K562 (cell line): ENCODE measurements at regions not wholly inside any gene's neighbourhood (a gene's known extent, or its start where the extent isn't known, plus 50 kb on each side); places are given as distances from the start of the nearest gene placed in this dataset.

Source experiments
- ATAC-seq: fragments of 200-7000 bp; cut with Tn5 transposase; 3 replicates; pipeline ENCODE4 v1.9.1; 2020; ENCODE audit warnings: moderate library complexity
- BruUV-seq: library from RNA; stranded (reverse); fragments of 400-500 nt; replicated peaks from 2 replicates; lab custom pipeline; 2021; lab: Mats Ljungman, UMichigan
- CTCF ChIA-PET: fragments of 300-600 bp; formaldehyde crosslinking; extraction: SDS; loops from one replicate; lab custom pipeline; 2021; ENCODE audit warnings: low intra/inter-chr PET ratio; lab: Yijun Ruan, JAX
- POLR2A ChIA-PET: fragments of 300-600, 350-650 bp; sonication (Branson Sonifier 250); formaldehyde crosslinking; extraction: SDS; loops from one replicate; lab custom pipeline; 2021; ENCODE audit warnings: antibody characterized with exemption, inconsistent platforms; lab: Yijun Ruan, JAX
- DNase-seq, 4 experiments: peaks; one replicate each; pipeline versions ENCODE4 v3.0.0 to v3.0.0-alpha.2; 2011 to 2018; ENCODE audit warnings: low spot score in 3 of 4, mixed read lengths in 3 of 4; ENCODE audit errors: extremely low read depth in 1 of 4
- FAIRE-seq: peaks from 2 replicates; lab custom pipeline; 2011; peaks lifted over from hg19 to GRCh38; lab: Jason Lieb, UNC
- H2AFZ ChIP-seq: 2 replicates; pipeline ENCODE4 v1.6.0; 2011; ENCODE audit warnings: low read depth, low read length, control low read depth, inconsistent platforms
- H3K27ac ChIP-seq: fragments of 200-600 bp; 3 replicates; pipeline ENCODE4 v1.8.0; 2011; ENCODE audit warnings: low read depth, mild to moderate bottlenecking, control low read depth, inconsistent platforms, low read length, moderate library complexity, mixed read lengths; ENCODE audit errors: extremely low read depth
- H3K27me3 ChIP-seq, 2 experiments: fragments of 300-600 bp in 1 of 2; 2 replicates in 1 of 2; 3 replicates in 1 of 2; pipeline versions ENCODE4 v1.6.0 to v1.8.0; 2011; ENCODE audit warnings: inconsistent platforms in 2 of 2, low read length in 2 of 2, mild to moderate bottlenecking in 1 of 2, mixed read lengths in 1 of 2, moderate library complexity in 1 of 2; ENCODE audit not compliant: control insufficient read depth in 2 of 2, insufficient read depth in 2 of 2
- H3K36me3 ChIP-seq: fragments of 300-600 bp; 3 replicates; pipeline ENCODE4 v1.8.0; 2011; ENCODE audit warnings: mild to moderate bottlenecking, low read length, inconsistent platforms; ENCODE audit not compliant: control insufficient read depth, insufficient read depth
- H3K4me1 ChIP-seq, 2 experiments: fragments of 200-600 bp in 1 of 2; replicated peaks in 1 of 2; 2 replicates in 1 of 2; 3 replicates in 1 of 2; pipeline versions ENCODE4 v1.5.1 to v1.8.0; 2011; ENCODE audit warnings: inconsistent platforms in 2 of 2, low read length in 2 of 2, mild to moderate bottlenecking in 1 of 2, mixed read lengths in 1 of 2, moderate library complexity in 1 of 2; ENCODE audit not compliant: control insufficient read depth in 2 of 2, insufficient read depth in 2 of 2
- H3K4me2 ChIP-seq: 2 replicates; pipeline ENCODE4 v1.6.1; 2011; ENCODE audit warnings: low read length, control low read depth, inconsistent platforms, mixed read lengths; ENCODE audit not compliant: insufficient read depth
- H3K4me3 ChIP-seq: fragments of 200-600 bp; sonication (generic), shearing (Covaris generic); 2 replicates; pipeline ENCODE4 v1.5.1; 2016; ENCODE audit warnings: control low read depth, inconsistent platforms
- H3K79me2 ChIP-seq: fragments of 200-600 bp; 3 replicates; pipeline ENCODE4 v1.8.0; 2011; ENCODE audit warnings: low read length, inconsistent platforms; ENCODE audit not compliant: control insufficient read depth, insufficient read depth
- H3K9ac ChIP-seq, 2 experiments: 2 replicates each; pipeline versions ENCODE4 v1.6.0 to v1.6.1; 2011; ENCODE audit warnings: low read depth in 2 of 2, low read length in 2 of 2, control low read depth in 1 of 2, inconsistent platforms in 1 of 2, mild to moderate bottlenecking in 1 of 2, mixed read lengths in 1 of 2; ENCODE audit not compliant: insufficient read depth in 1 of 2
- H3K9me1 ChIP-seq: one replicate; pipeline ENCODE4 v1.6.0; 2011; ENCODE audit warnings: inconsistent platforms, mild to moderate bottlenecking, low read length, moderate library complexity; ENCODE audit not compliant: control insufficient read depth, insufficient read depth
- H3K9me3 ChIP-seq: replicated peaks from 2 replicates; pipeline ENCODE4 v1.5.1; 2011; ENCODE audit warnings: low read depth, low read length, inconsistent platforms; ENCODE audit not compliant: control insufficient read depth, insufficient read depth
- H4K20me1 ChIP-seq: replicated peaks from 2 replicates; pipeline ENCODE4 v1.6.1; 2011; ENCODE audit warnings: low read length, inconsistent platforms, mixed read lengths; ENCODE audit not compliant: control insufficient read depth, insufficient read depth
- BCL6 ChIP-seq: fragments of 250-450 bp; sonication (Bioruptor Pico); IDR thresholded peaks from 2 replicates; pipeline ENCODE4 v1.4.0; 2020
- CBX2 ChIP-seq: fragments of 200-600 bp; sonication (generic); IDR thresholded peaks from one replicate; pipeline ENCODE4 v1.6.1; 2012; ENCODE audit warnings: mild to moderate bottlenecking, low read length, inconsistent platforms; ENCODE audit not compliant: insufficient read depth, poor library complexity, severe bottlenecking
- GMEB1 ChIP-seq: fragments of 250-450 bp; sonication (Bioruptor Pico); IDR thresholded peaks from 2 replicates; pipeline ENCODE4 v1.4.0; 2020; ENCODE audit warnings: mild to moderate bottlenecking
- MXD1 ChIP-seq: fragments of 250-450 bp; sonication (Bioruptor Pico); IDR thresholded peaks from 2 replicates; pipeline ENCODE4 v1.8.0; 2021; ENCODE audit warnings: borderline replicate concordance, mild to moderate bottlenecking, moderate library complexity; ENCODE audit not compliant: poor library complexity, severe bottlenecking
- NRF1 ChIP-seq, 2 experiments: fragments of 450-650 bp; IDR thresholded peaks in 1 of 2; conservative IDR thresholded peaks in 1 of 2; 2 replicates each; pipeline ENCODE4 v1.6.1; 2014; ENCODE audit warnings: mild to moderate bottlenecking in 2 of 2
- PML ChIP-seq: IDR thresholded peaks from 2 replicates; pipeline ENCODE4 v1.6.1; 2012; ENCODE audit warnings: low read length, inconsistent platforms
- SIN3B ChIP-seq: fragments of 450-650 bp; IDR thresholded peaks from 2 replicates; pipeline ENCODE4 v1.6.1; 2017; ENCODE audit warnings: low read depth, mild to moderate bottlenecking, moderate library complexity
- ZKSCAN3 ChIP-seq: fragments of 250-450 bp; sonication (Bioruptor Pico); IDR thresholded peaks from 2 replicates; pipeline ENCODE4 v1.4.0; 2020
- ZNF146 ChIP-seq: IDR thresholded peaks from one replicate; pipeline ENCODE4 v1.6.1; 2018; ENCODE audit warnings: missing compliant biosample characterization; ENCODE audit not compliant: unreplicated experiment
- ZNF184 ChIP-seq: sonication (generic); formaldehyde crosslinking; IDR thresholded peaks from 2 replicates; pipeline ENCODE4 v1.5.0; 2020; ENCODE audit warnings: missing genetic modification reagents
- ZNF311 ChIP-seq: fragments of 250-450 bp; sonication (Bioruptor Pico); IDR thresholded peaks from 2 replicates; pipeline ENCODE4 v1.4.0; 2020; ENCODE audit warnings: mild to moderate bottlenecking, moderate library complexity
- ZNF583 ChIP-seq: fragments of 250-450 bp; sonication (Bioruptor Pico); IDR thresholded peaks from 2 replicates; pipeline ENCODE4 v1.4.0; 2020
- ZNF644 ChIP-seq: fragments of 200-800 bp; sonication (Bioruptor generic); IDR thresholded peaks from 2 replicates; pipeline ENCODE4 v1.6.1; 2016; ENCODE audit warnings: low read depth, missing genetic modification characterization, missing compliant biosample characterization
- WGBS: fragments of 100-300 bp; shearing (Covaris generic); methylation state at CpG from one replicate; pipeline ENCODE4 v1.1.6; 2016; ENCODE audit warnings: low coverage, mixed read lengths; ENCODE audit not compliant: insufficient coverage; ENCODE audit errors: missing lambda C conversion rate; 5-methylcytosine and 5-hydroxymethylcytosine counted together
- in situ Hi-C: fragments of 300-500 bp; cut with MboI; formaldehyde crosslinking; loops from 4 replicates; pipeline ENCODE4 v1.15.0; 2018; ENCODE audit warnings: inconsistent platforms, mixed read lengths
- intact Hi-C: fragments of 100-400 bp; cut with micrococcal nuclease; formaldehyde crosslinking; loops from 2 replicates; pipeline ENCODE4 v1.14.2; 2022
- TF ChIP-seq, protein P1 (sequence below): fragments of 450-650 bp; IDR thresholded peaks from 2 replicates; pipeline ENCODE4 v1.6.1; 2016; ENCODE audit warnings: antibody characterized with exemption
- TF ChIP-seq, protein P2 (sequence below): IDR thresholded peaks from 2 replicates; pipeline ENCODE4 v1.6.1; 2016; ENCODE audit warnings: missing genetic modification characterization, missing compliant biosample characterization

- intact Hi-C loops (no loop called here), in situ Hi-C loops (no loop called here)
- FAIRE-seq (no peak), ATAC-seq (no peak), DNase-seq (no peak)
- no peak overlapping the region for H3K9ac ChIP-seq
- H3K79me2 ChIP-seq, result no peaks in the 10 kb centered on the region
- WGBS, result 9% methylated on average over 4 of the region's 4 CpGs
- no peak overlapping the region for H3K27ac ChIP-seq
- no peaks in the 10 kb centered on the region for H3K9me1 ChIP-seq
- ChIA-PET POLR2A (no interaction called here), CTCF (no interaction called here)
- H3K9me3 ChIP-seq, result no peaks in the 10 kb centered on the region; the same call in 1 of the 2 replicates
- H3K27me3 ChIP-seq, result no peaks in the 10 kb centered on the region
- H3K4me2 ChIP-seq, result no peak overlapping the region
- no peak overlapping the region for H3K4me3 ChIP-seq
- no peaks in the 10 kb centered on the region for H4K20me1 ChIP-seq
- H3K36me3 ChIP-seq, result no peaks in the 10 kb centered on the region
- BruUV-seq, result no TSS peak
- H2AFZ ChIP-seq, result no peak overlapping the region
- no peaks in the 10 kb centered on the region for H3K4me1 ChIP-seq
- no peak for TF ChIP-seq PML
- TF ChIP-seq MXD1 (CRISPR knock-in tag), result no peak
- no peak for TF ChIP-seq ZNF644 (tag)
- no peak for TF ChIP-seq ZKSCAN3
- TF ChIP-seq BCL6, result no peak
- TF ChIP-seq ZNF184, result no peak
- no peak for TF ChIP-seq GMEB1 (CRISPR knock-in tag)
- no peak for TF ChIP-seq ZNF583
- TF ChIP-seq SIN3B, result no peak
- no peak for TF ChIP-seq ZNF146 (CRISPR knock-in tag)
- no peak for TF ChIP-seq CBX2
- TF ChIP-seq, protein P1, sequence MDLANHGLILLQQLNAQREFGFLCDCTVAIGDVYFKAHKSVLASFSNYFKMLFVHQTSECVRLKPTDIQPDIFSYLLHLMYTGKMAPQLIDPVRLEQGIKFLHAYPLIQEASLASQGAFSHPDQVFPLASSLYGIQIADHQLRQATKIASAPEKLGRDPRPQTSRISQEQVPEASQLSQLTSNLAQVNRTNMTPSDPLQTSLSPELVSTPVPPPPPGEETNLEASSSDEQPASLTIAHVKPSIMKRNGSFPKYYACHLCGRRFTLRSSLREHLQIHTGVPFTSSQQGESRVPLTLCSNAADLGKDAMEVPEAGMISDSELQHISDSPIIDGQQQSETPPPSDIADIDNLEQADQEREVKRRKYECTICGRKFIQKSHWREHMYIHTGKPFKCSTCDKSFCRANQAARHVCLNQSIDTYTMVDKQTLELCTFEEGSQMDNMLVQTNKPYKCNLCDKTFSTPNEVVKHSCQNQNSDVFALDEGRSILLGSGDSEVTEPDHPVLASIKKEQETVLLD, result no peak
- no peak for TF ChIP-seq ZNF311 (CRISPR knock-in tag)
- TF ChIP-seq, protein P2, sequence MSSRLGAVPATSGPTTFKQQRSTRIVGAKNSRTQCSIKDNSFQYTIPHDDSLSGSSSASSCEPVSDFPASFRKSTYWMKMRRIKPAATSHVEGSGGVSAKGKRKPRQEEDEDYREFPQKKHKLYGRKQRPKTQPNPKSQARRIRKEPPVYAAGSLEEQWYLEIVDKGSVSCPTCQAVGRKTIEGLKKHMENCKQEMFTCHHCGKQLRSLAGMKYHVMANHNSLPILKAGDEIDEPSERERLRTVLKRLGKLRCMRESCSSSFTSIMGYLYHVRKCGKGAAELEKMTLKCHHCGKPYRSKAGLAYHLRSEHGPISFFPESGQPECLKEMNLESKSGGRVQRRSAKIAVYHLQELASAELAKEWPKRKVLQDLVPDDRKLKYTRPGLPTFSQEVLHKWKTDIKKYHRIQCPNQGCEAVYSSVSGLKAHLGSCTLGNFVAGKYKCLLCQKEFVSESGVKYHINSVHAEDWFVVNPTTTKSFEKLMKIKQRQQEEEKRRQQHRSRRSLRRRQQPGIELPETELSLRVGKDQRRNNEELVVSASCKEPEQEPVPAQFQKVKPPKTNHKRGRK, result no peak
- TF ChIP-seq NRF1 (conservative IDR thresholded peaks at IDR 0.05 in 1 of 2, IDR thresholded peaks at IDR 0.05 in 1 of 2), result no peak
These were observed 813.0 kb downstream of the LUZP2 start for GRCh38 chr11:25309818-25310217.
